ENCODE measurements at regions not wholly inside any gene's neighbourhood (a gene's known extent, or its start where the extent isn't known, plus 50 kb on each side); places are given as distances from the start of the nearest gene placed in this dataset.

- no peak for TF ChIP-seq POU2F2 (IDR thresholded peaks at IDR 0.05; ENCODE audit: borderline replicate concordance, low read depth, low read length)
- no peak for TF ChIP-seq ZNF274 (IDR thresholded peaks at IDR 0.05; ENCODE audit: insufficient read depth, insufficient read length)
- TF ChIP-seq ZBTB33 (IDR thresholded peaks at IDR 0.05) = no peak
- no peak for TF ChIP-seq SRF (IDR thresholded peaks at IDR 0.05; ENCODE audit: low read depth in 2 of 2, low read length in 2 of 2)
- no peak for TF ChIP-seq EP300 (IDR thresholded peaks at IDR 0.05; ENCODE audit: borderline replicate concordance in 1 of 2, control insufficient read depth in 1 of 2, low read depth in 2 of 2, low read length in 2 of 2)
- TF ChIP-seq ZZZ3 (IDR thresholded peaks at IDR 0.05; ENCODE audit: control insufficient read depth, insufficient read length, low read depth) = no peak
- no peak for TF ChIP-seq KDM1A (IDR thresholded peaks at IDR 0.05; ENCODE audit: borderline replicate concordance)
- no peak for TF ChIP-seq CEBPZ (IDR thresholded peaks at IDR 0.05; ENCODE audit: low read depth, low read length)
Measured at GRCh38 chr9:13629067-13629466, 349.6 kb upstream of the MPDZ start (continued).

- Histone ChIP-seq H3K4me2 (ENCODE audit: control insufficient read depth, insufficient read depth) (no peak overlapping the region), H3K9ac (ENCODE audit: control insufficient read depth, insufficient read depth, low read length) (no peak overlapping the region), H3K79me2 (ENCODE audit: control insufficient read depth, insufficient read depth, low read length) (no peaks in the 10 kb centered on the region), H3K27ac (ENCODE audit: control insufficient read depth, insufficient read depth) (no peak overlapping the region), H3K4me1 (ENCODE audit: control insufficient read depth, insufficient read depth, low read length) (no peaks in the 10 kb centered on the region), H2AFZ (ENCODE audit: control insufficient read depth, low read depth, low read length) (no peak overlapping the region), H3K27me3 (replicated peaks in 1 of 2; ENCODE audit: control insufficient read depth in 2 of 2, insufficient read depth in 2 of 2, low read length in 1 of 2) (no peaks in the 10 kb centered on the region), H3K9me3 (replicated peaks; ENCODE audit: control insufficient read depth, insufficient read depth, low read length) (no peaks in the 10 kb centered on the region), H3K36me3 (ENCODE audit: control insufficient read depth in 2 of 2, insufficient read depth in 2 of 2, low read length in 1 of 2) (no peaks in the 10 kb centered on the region), H4K20me1 (ENCODE audit: control insufficient read depth, insufficient read depth) (no peaks in the 10 kb centered on the region), H3K4me3 (no peak overlapping the region)
- 0% methylated on average over 1 of the region's 1 CpG for WGBS (ENCODE audit: insufficient coverage, insufficient replicate concordance, low lambda C conversion rate, missing lambda C conversion rate)
- FAIRE-seq = no peak
- CTCF ChIA-PET = no interaction called here
- SMC1A ChIA-PET (ENCODE audit: uncharacterized antibody, unreplicated experiment) = no interaction called here
- no peak for DNase-seq (ENCODE audit: low read depth, low spot score)
- RAD21 ChIA-PET (ENCODE audit: unreplicated experiment) = no interaction called here
- intact Hi-C loops (cut with micrococcal nuclease; ENCODE audit: unreplicated experiment) (no loop called here), in situ Hi-C loops (cut with MboI) (no loop called here)
- BruUV-seq (replicated peaks) = no TSS peak
- POLR2A ChIA-PET = no interaction called here
- no peak for ATAC-seq
- no peak for TF ChIP-seq ZBTB33 (IDR thresholded peaks at IDR 0.05)
- no peak for TF ChIP-seq IRF5 (IDR thresholded peaks at IDR 0.05; ENCODE audit: borderline replicate concordance)
Measured at GRCh38 chr9:13628526-13628925, 349.0 kb upstream of the MPDZ start.
